ENCODE measurements at regions not wholly inside any gene's neighbourhood (a gene's known extent, or its start where the extent isn't known, plus 50 kb on each side); places are given as distances from the start of the nearest gene placed in this dataset.

GRCh38 chr5:74141053-74141452 is 499.5 kb downstream of the ENC1 start:
- Histone ChIP-seq H2AFZ (no peak overlapping the region), H3K9me2 (ENCODE audit: insufficient read depth) (0 out of 2 replicates have a peak, but pooled peaks cover 3% of the 10 kb centered on the region), H3K36me3 (ENCODE audit: insufficient read depth) (no peaks in the 10 kb centered on the region), H3F3A (replicated peaks; ENCODE audit: low read depth) (no peaks in the 10 kb centered on the region), H3K4me2 (no peak overlapping the region), H3K27me3 (ENCODE audit: insufficient read depth) (no peaks in the 10 kb centered on the region), H4K20me1 (replicated peaks; ENCODE audit: insufficient read depth) (no peaks in the 10 kb centered on the region), H3K4me3 (no peak overlapping the region), H3K4me1 (ENCODE audit: insufficient read depth) (peaks cover 9% of the 10 kb centered on the region; the same call in 1 of the 2 replicates), H3K79me2 (replicated peaks; ENCODE audit: insufficient read depth) (no peaks in the 10 kb centered on the region), H3K27ac (ENCODE audit: low read depth) (no peak overlapping the region)
- no peaks in the 10 kb centered on the region for H3K36me3 Mint-ChIP-seq (ENCODE audit: low read depth)
- no peaks in the 10 kb centered on the region for H3K27me3 Mint-ChIP-seq (ENCODE audit: insufficient read depth, low read depth, poor library complexity)
- ATAC-seq (no peak), DNase-seq (ENCODE audit: low spot score) (no peak)
- H3K4me1 Mint-ChIP-seq = peaks cover 12% of the 10 kb centered on the region; the same call in 2 of the 3 replicates
- no peak overlapping the region for H3K4me3 Mint-ChIP-seq
- TF ChIP-seq ZNF331 (CRISPR knock-in tag; IDR thresholded peaks at IDR 0.05; ENCODE audit: low read depth) = no peak
- no peak for TF ChIP-seq POLR2AphosphoS5 (IDR thresholded peaks at IDR 0.05; ENCODE audit: low read depth)
- TF ChIP-seq STAT1 (IDR thresholded peaks at IDR 0.05; ENCODE audit: unreplicated experiment) = no peak
- no peak for TF ChIP-seq CTCF (conservative IDR thresholded peaks at IDR 0.05; ENCODE audit: low read depth in 2 of 2)
- TF ChIP-seq NANOG (IDR thresholded peaks at IDR 0.05; ENCODE audit: borderline replicate concordance) = no peak
- no peak for TF ChIP-seq JUNB (IDR thresholded peaks at IDR 0.05; ENCODE audit: unreplicated experiment)
- no peak for TF ChIP-seq CREB1 (CRISPR knock-in tag; IDR thresholded peaks at IDR 0.05; ENCODE audit: low read depth)
- TF ChIP-seq ZNF114 (CRISPR knock-in tag; IDR thresholded peaks at IDR 0.05) = no peak
- TF ChIP-seq ETS1 (IDR thresholded peaks at IDR 0.05) = no peak
- no peak for TF ChIP-seq ZNF462 (CRISPR knock-in tag; IDR thresholded peaks at IDR 0.05)
- TF ChIP-seq REST (IDR thresholded peaks at IDR 0.05; ENCODE audit: unreplicated experiment) = no peak
- no peak for TF ChIP-seq EZH2phosphoT487 (IDR thresholded peaks at IDR 0.05; ENCODE audit: unreplicated experiment)
- no peak for TF ChIP-seq EZH2 (IDR thresholded peaks at IDR 0.05; ENCODE audit: low read depth, unreplicated experiment)
- no peak overlapping the region for H3K27ac Mint-ChIP-seq
- H3K9me3 Mint-ChIP-seq = no peaks in the 10 kb centered on the region

All from GM23338 (cell line).